8988T (cell line): ENCODE measurements at regions not wholly inside any gene's neighbourhood (a gene's known extent, or its start where the extent isn't known, plus 50 kb on each side); places are given as distances from the start of the nearest gene placed in this dataset.

ENCODE experiments used
- DNase-seq: peaks from one replicate; pipeline ENCODE4 v3.0.0; 2011

GRCh38 chr12:53838978-53839377 is 87.2 kb upstream of the CISTR start:
- no peak for DNase-seq

DNA sequence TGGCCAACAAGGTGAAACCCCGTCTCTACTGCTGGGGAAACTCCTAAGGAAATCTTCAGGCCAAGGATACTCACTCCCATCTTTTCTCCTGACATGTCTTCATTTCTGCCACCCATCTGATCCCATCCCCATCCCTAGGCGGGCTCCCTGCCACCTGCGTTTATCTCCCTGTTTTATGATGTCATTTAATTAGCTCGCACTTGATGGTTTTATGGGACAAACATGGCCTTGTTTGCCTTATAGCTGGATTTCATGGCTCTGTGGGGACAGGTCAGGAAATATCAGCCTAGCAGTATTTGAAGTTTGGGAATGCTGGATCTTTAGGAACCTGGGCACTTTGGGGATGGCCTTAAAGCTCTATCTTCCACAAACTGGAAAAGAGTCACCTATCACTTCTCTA is 88.5 kb upstream of the CISTR start:
- DNase-seq, result no peak

DNA sequence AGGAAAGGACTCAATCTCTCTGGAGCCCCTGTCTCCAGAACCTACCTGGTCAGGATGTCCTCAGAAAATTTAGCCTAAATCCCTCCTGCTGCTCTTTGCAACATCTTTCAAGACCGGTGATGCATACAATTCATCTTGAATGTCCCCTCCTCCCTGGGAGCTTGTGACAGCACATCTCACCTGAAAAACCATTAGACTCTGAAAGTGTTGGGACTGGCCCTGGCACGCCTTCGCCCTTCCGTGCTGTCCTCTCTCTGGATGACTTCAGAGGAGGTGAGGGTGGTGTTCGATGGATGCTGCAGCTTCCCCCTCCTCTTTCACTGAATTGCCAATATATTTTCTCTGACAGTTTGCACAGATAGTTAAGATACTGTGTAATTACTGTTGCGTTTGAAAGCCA is 90.9 kb upstream of the CISTR start:
- DNase-seq, result no peak

GRCh38 chr12:53843545-53843944 is 91.8 kb upstream of the CISTR start:
- no peak for DNase-seq

DNA sequence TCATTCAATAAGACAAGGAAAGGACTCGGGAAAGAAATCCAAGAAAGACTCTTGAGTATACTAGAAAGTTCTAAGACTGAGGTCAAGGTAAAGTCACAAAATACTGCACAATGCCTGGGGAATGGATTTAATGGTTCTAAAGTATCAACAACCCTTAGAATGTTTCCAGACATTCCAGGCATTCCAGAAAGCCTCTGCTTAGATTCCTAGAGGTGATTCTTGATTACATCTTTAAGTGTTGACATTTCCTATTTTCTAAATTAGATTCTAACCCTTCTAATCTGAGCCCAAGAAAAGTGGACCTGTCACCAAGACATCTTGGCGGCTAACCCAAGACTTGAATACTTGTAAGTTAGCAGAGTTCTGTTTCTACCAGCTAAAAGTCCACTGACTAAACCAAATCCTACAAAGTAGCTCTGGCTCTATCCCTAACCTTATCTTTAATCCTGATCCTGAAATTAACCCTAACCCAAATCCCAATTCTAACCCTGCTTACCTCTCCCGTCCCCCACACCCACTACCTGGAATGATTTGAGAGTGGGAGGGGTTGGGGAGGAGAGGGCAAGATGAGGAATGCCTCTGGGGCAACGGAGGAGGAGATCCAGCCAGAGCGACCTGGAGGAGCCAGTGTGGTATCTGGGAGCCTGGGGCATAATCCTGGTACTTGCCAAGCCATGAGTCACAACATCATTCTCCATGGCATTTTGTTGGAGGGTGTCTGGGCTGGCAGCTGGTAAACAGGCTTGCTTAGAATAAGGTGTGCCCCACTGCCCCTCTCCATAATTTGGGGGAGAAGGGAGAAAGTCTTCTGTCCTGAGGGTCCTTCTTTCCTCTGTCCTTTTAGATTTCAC is 93.4 kb upstream of the HOXC13 start:
- DNase-seq, result peak; percentile 58

- no peak for DNase-seq
Measured at GRCh38 chr12:53845932-53846331, 92.7 kb upstream of the HOXC13 start.

DNA sequence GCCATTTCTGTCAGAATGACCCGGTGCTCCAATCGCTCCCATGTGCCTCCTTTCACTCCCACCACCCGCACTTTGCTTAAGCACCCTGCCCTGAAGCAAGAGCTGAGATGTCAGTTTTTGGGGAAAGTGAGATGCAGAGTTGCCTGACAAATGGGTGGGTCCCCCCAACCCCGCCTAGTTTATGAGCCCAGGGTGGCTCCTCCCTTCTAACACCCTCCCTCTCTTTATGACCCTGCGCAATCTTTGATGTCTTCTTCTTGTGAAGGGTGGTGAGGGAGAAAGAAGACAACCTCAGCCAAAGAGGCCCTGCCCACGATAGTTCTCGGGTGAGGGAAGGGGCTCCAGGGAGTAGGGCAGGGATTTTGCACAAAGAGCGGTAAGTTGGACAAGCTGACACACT is 89.5 kb upstream of the HOXC13 start:
- DNase-seq, result no peak

DNA sequence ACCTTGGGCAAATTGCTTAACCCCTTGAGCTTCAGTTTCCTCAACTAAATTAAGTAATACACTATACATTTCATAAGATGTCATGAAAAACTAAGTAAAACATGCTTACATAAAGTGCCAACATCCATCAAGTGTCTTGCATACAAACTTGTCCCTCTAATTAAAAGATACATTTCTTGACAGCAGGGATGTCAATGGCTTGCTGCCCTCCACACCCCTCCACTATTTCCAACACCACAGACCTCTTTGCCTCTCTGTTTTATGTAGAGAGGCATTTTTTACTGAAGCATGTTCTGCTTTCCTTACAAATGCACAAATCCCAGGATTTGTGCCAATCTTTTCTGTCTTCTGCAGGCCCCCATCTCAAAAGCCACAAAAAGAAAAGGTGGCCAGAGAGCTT is 89.0 kb upstream of the HOXC13 start:
- DNase-seq, result no peak

DNA sequence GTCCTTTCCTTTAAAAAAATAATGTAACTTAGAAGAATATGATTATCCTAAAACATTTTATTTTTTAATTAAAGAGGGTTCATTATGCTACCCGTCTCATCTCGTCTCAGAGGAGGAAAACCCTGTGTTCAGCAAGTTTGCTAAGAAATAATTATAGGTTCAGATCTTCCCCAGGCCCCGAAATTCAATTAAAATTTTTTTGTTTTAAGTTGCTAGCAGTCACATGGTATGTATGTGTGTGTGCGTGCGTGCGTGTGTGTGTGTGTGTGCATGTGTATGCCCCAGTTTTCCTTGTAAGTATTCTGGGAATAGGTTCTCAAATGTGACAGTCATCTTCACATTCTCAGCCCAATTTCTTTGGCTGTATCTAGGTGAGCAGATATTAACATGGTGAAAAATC is 86.6 kb upstream of the HOXC13 start:
- DNase-seq, result no peak

- DNase-seq, result no peak
Measured at GRCh38 chr12:53852992-53853391, 85.6 kb upstream of the HOXC13 start.

- no peak for DNase-seq
Measured at GRCh38 chr12:53854701-53855316, 83.8 kb upstream of the HOXC13 start.

DNA sequence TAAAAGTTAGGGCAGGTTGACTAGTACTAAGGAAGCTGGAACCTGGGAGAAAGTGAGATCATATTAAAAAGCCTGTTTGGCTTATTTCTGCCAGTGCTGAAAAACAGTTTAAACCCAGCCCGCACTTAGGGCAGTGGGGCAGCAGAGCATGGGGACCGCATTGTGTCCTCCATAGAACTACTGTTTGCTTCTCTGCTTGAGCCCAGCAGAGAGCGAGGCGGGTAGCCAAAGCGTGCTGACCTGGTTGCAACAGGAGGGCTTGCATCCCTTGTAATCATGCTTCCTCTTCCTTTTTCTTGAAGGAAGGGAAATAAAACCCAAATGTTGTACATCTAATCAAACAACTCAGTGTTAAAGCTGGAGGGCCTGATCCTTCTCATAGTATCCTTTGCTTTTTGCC is 82.5 kb upstream of the HOXC13 start:
- no peak for DNase-seq

- DNase-seq, result no peak
Measured at GRCh38 chr12:53857666-53858065, 81.0 kb upstream of the HOXC13 start.

DNA sequence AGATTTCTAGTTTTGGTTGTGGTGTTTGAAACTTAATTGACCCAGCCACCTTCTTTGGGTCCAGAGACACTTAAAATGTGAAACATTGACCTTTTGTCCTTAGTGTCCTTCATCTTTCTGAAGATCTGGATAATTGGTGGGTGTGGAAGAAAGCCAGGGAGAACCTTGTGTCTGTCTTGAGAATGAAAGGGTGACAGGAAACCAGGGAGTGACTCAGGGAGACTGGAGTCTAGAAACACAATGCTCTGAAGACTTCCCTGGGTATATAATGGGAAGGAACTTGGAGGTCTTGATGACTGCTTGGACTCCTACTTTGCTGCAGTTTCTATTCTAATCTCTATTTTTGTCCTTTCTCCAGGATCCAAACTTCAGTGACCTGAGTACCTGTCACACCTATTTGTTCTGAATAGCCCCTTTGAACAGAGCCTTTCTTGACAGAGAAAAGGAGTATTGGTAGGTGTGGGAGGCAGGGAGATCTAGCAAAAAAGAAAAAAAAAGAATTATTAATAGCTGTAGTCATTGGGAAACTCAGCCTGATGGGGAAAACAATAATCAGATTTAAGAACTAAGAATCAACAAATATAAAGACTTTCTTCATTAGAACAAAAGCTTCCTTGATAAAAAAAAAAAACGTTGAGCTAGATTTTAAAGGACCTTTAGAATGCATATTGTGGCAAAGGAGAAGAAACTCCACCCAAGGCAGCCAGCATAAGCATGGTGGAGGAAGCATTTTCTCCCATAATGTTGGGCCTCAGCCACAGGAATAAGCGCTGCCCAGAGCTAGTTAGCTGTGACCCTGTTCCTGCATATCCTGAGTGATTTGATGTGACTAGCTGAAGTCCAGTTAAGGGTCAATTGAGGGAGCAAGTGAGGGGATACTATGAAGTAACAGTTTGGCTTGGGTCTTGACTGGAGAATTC is 77.9 kb upstream of the HOXC13 start:
- no peak for DNase-seq

DNA sequence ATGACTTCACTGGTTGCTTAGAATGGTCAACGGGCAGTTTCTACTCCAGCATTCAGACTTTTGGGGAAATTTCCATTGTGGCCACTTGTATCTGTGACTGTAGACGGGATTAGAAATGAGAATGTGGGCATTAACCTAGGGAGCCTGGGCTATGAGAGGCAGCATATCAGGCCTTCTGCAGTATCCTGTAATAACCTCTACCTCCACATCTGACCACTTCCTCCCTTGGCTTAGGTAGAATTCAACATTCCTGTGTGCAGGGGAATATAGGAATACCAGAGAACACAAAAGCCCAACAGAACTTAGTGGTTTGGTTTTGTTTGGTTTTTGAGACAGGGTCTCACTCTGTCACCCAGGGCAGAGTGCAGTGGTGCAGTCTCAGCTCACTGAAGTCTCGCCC is 76.4 kb upstream of the HOXC13 start:
- no peak for DNase-seq

GRCh38 chr12:53862831-53863230 is 75.8 kb upstream of the HOXC13 start:
- DNase-seq, result no peak

- no peak for DNase-seq
Measured at GRCh38 chr12:53866727-53867126, 71.9 kb upstream of the HOXC13 start.

- no peak for DNase-seq
Measured at GRCh38 chr12:53867216-53868012, 71.2 kb upstream of the HOXC13 start.

DNA sequence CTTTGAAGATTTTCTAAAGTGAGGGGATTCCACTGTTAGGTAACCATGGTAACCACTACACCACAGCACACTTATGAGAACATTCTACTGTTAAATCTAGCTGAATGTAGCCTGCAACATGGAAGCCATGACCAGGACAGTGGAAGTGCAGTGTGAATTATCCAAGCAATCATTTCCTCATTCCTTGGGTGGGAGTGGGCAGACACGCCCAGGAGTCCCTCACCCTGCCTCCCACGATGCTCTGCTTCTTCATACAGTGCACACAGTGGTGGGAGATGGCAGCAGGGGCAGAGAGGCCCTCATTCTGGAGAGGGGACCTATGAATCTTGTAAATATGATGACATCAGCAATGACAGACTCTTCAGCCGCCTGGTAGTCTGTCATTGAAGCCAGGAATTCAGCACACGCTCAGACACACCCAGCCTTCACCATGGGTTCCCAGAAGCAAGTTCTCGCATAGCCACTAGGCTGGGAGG is 70.1 kb upstream of the HOXC13 start:
- no peak for DNase-seq

DNA sequence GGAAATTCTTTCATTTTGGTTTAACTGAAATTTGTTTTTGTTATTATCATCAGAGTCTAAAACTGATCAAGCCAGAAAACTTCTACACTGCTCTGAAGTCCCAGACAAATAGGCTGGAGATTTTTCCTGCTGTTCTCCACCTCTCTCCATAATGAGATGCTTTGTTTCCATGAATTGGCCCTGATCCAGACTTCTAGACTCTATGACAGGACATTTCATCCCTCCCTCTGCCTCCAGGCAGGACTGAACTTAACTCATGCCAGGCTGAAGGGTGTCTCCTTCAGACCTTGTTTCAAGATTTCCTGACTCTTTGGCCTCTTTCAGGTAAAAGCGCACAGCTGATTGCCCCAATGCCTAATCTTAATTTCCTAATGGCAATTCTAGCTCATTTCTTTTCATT is 69.1 kb upstream of the HOXC13 start:
- DNase-seq, result no peak

DNA sequence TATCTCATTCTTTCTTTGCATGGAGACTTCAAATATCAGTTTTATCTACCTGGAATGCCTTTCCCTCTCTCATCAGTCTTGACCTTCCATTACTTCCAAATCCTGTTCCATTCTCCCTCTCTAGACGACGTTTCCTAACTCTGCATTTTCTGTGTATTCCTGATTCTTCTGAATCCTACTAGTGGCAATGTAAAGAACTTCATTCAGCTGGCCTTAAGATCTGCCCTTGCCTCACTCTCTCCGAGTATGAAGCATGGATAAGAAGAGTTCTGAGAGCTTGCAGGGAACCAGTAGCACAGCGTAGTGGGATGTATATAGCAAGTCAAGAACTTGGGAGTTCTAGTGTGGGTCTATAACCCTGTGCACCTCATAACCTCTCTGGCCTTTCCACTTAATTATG is 68.5 kb upstream of the HOXC13 start:
- DNase-seq, result no peak

- no peak for DNase-seq
Measured at GRCh38 chr12:53871367-53871766, 67.3 kb upstream of the HOXC13 start.

GRCh38 chr12:53872367-53872766 is 66.3 kb upstream of the HOXC13 start:
- DNase-seq, result no peak
